OCI-LY1 (cell line): ENCODE measurements at regions not wholly inside any gene's neighbourhood (a gene's known extent, or its start where the extent isn't known, plus 50 kb on each side); places are given as distances from the start of the nearest gene placed in this dataset.

ENCODE experiments used
- H2AFZ ChIP-seq: fragments of 200-600 bp; sonication (generic), shearing (Covaris generic); 2 replicates; pipeline ENCODE4 v1.6.0; 2014; ENCODE audit warnings: antibody characterized with exemption, mild to moderate bottlenecking, low read length
- H3F3A ChIP-seq: fragments of 200-600 bp; sonication (generic), shearing (Covaris generic); 2 replicates; pipeline ENCODE4 v1.6.0; 2014; ENCODE audit warnings: mild to moderate bottlenecking, antibody characterized with exemption, low read length, moderate library complexity; ENCODE audit not compliant: insufficient read depth
- H3K27ac ChIP-seq: fragments of 200-600 bp; sonication (generic); 2 replicates; pipeline ENCODE4 v1.5.1; 2014; ENCODE audit warnings: low read length, mixed run types, mild to moderate bottlenecking, low read depth; ENCODE audit not compliant: poor library complexity, severe bottlenecking
- H3K27me3 ChIP-seq: fragments of 200-600 bp; sonication (generic); 2 replicates; pipeline ENCODE4 v1.6.0; 2014; ENCODE audit warnings: antibody characterized with exemption, mild to moderate bottlenecking, low read length, moderate library complexity; ENCODE audit not compliant: insufficient read depth
- H3K36me3 ChIP-seq: fragments of 200-600 bp; sonication (generic); 2 replicates; pipeline ENCODE4 v1.6.1; 2014; ENCODE audit warnings: mild to moderate bottlenecking, antibody characterized with exemption, low read length, moderate library complexity, mixed read lengths; ENCODE audit not compliant: insufficient read depth
- H3K4me1 ChIP-seq: fragments of 200-600 bp; sonication (generic); 2 replicates; pipeline ENCODE4 v1.5.1; 2014; ENCODE audit warnings: mild to moderate bottlenecking, low read length, moderate library complexity; ENCODE audit not compliant: insufficient read depth, severe bottlenecking
- H3K4me2 ChIP-seq: fragments of 200-600 bp; sonication (generic), shearing (Covaris generic); 2 replicates; pipeline ENCODE4 v1.6.1; 2014; ENCODE audit warnings: low read length
- H3K4me3 ChIP-seq: fragments of 200-600 bp; sonication (generic); 2 replicates; pipeline ENCODE4 v1.5.1; 2014; ENCODE audit warnings: low read length, low read depth, mild to moderate bottlenecking, mixed read lengths; ENCODE audit not compliant: poor library complexity, severe bottlenecking
- H3K79me2 ChIP-seq: fragments of 200-600 bp; shearing (Covaris generic); 2 replicates; pipeline ENCODE4 v1.6.1; 2016; ENCODE audit warnings: mixed run types, low read length, mixed read lengths; ENCODE audit not compliant: insufficient read depth
- H3K9ac ChIP-seq: fragments of 200-600 bp; sonication (generic), shearing (Covaris generic); 2 replicates; pipeline ENCODE4 v1.6.1; 2014; ENCODE audit warnings: mild to moderate bottlenecking, low read length, mixed read lengths
- H3K9me2 ChIP-seq: fragments of 200-600 bp; sonication (generic), shearing (Covaris generic); 2 replicates; pipeline ENCODE4 v1.6.1; 2014; ENCODE audit warnings: low read depth, mild to moderate bottlenecking, low read length, mixed read lengths
- H3K9me3 ChIP-seq: fragments of 200-600 bp; shearing (Covaris generic); 2 replicates; pipeline ENCODE4 v1.6.1; 2014; ENCODE audit warnings: low read length, mixed read lengths
- H4K20me1 ChIP-seq: fragments of 200-600 bp; sonication (generic), shearing (Covaris generic); 2 replicates; pipeline ENCODE4 v1.6.0; 2016; ENCODE audit warnings: mild to moderate bottlenecking, low read length; ENCODE audit not compliant: insufficient read depth
- EZH2 ChIP-seq: fragments of 200-600 bp; sonication (generic), shearing (Covaris generic); IDR thresholded peaks from 2 replicates; pipeline ENCODE4 v1.8.0; 2017; ENCODE audit warnings: borderline replicate concordance, mixed run types, mild to moderate bottlenecking, antibody characterized with exemption, low read length, moderate library complexity, mixed read lengths
- TF ChIP-seq, protein P1 (sequence below): fragments of 200-600 bp; sonication (generic), shearing (Covaris generic); IDR thresholded peaks from 2 replicates; pipeline ENCODE4 v1.5.1; 2017; ENCODE audit warnings: mild to moderate bottlenecking, antibody characterized with exemption, low read length, moderate library complexity, mixed read lengths

- Histone ChIP-seq H3K27me3 (no peaks in the 10 kb centered on the region), H3K27ac (no peak overlapping the region), H3K79me2 (no peaks in the 10 kb centered on the region), H3F3A (no peaks in the 10 kb centered on the region), H3K9me2 (no peaks in the 10 kb centered on the region), H3K4me3 (no peak overlapping the region), H3K9me3 (no peaks in the 10 kb centered on the region), H4K20me1 (no peaks in the 10 kb centered on the region), H2AFZ (no peak overlapping the region), H3K9ac (no peak overlapping the region), H3K4me1 (no peaks in the 10 kb centered on the region), H3K4me2 (no peak overlapping the region), H3K36me3 (no peaks in the 10 kb centered on the region)
- TF ChIP-seq, protein P1, sequence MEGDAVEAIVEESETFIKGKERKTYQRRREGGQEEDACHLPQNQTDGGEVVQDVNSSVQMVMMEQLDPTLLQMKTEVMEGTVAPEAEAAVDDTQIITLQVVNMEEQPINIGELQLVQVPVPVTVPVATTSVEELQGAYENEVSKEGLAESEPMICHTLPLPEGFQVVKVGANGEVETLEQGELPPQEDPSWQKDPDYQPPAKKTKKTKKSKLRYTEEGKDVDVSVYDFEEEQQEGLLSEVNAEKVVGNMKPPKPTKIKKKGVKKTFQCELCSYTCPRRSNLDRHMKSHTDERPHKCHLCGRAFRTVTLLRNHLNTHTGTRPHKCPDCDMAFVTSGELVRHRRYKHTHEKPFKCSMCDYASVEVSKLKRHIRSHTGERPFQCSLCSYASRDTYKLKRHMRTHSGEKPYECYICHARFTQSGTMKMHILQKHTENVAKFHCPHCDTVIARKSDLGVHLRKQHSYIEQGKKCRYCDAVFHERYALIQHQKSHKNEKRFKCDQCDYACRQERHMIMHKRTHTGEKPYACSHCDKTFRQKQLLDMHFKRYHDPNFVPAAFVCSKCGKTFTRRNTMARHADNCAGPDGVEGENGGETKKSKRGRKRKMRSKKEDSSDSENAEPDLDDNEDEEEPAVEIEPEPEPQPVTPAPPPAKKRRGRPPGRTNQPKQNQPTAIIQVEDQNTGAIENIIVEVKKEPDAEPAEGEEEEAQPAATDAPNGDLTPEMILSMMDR, result no peak
- no peak for TF ChIP-seq EZH2
Observed at GRCh38 chrY:8741343-8742069, 595.8 kb upstream of the TSPY4 start.

DNA sequence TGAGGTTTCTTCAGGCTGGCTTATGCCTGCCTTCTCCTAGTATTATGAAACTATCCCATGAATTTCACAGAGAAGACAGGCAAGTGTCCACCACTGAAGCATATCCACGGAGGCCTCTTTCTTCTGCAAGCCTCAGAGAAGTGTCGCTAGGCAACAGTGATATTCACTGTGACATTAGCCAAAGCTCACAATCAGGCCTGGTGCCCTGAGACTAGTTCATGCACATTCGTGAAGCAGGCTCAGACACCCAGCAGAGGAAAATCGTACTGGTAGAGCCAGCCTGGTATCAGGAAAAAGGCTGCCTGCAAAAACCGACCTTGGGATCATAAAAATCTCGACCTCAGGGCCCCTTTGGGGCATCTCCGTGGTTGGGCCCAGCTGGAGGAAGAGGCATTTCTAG, 573.1 kb upstream of the TSPY4 start:
- Histone ChIP-seq H3K27me3 (no peaks in the 10 kb centered on the region), H3K4me2 (no peak overlapping the region), H3K4me3 (no peak overlapping the region), H3K79me2 (no peaks in the 10 kb centered on the region), H3K9ac (no peak overlapping the region), H3K9me3 (no peaks in the 10 kb centered on the region), H2AFZ (no peak overlapping the region), H4K20me1 (no peaks in the 10 kb centered on the region), H3K4me1 (no peaks in the 10 kb centered on the region), H3K27ac (no peak overlapping the region), H3K36me3 (no peaks in the 10 kb centered on the region), H3F3A (no peaks in the 10 kb centered on the region), H3K9me2 (no peaks in the 10 kb centered on the region)
- no peak for TF ChIP-seq EZH2
- TF ChIP-seq, protein P1, result no peak

GRCh38 chrY:8781184-8781890, 555.9 kb upstream of the TSPY4 start:
- Histone ChIP-seq H3K4me2 (no peak overlapping the region), H3K27me3 (no peaks in the 10 kb centered on the region), H3K4me1 (no peaks in the 10 kb centered on the region), H3K9me2 (no peaks in the 10 kb centered on the region), H2AFZ (no peak overlapping the region), H3K4me3 (no peak overlapping the region), H3K79me2 (no peaks in the 10 kb centered on the region), H3F3A (no peaks in the 10 kb centered on the region), H4K20me1 (no peaks in the 10 kb centered on the region), H3K9ac (no peak overlapping the region), H3K36me3 (no peaks in the 10 kb centered on the region), H3K9me3 (no peaks in the 10 kb centered on the region), H3K27ac (no peak overlapping the region)
- TF ChIP-seq, protein P1, result no peak
- no peak for TF ChIP-seq EZH2
